ENCODE measurements at regions not wholly inside any gene's neighbourhood (a gene's known extent, or its start where the extent isn't known, plus 50 kb on each side); places are given as distances from the start of the nearest gene placed in this dataset.
"Not testable (repeated sequence)": the region's sequence is repeated elsewhere in the genome, so short reads cannot be mapped to it uniquely, and the experiment has no call there.

DNA sequence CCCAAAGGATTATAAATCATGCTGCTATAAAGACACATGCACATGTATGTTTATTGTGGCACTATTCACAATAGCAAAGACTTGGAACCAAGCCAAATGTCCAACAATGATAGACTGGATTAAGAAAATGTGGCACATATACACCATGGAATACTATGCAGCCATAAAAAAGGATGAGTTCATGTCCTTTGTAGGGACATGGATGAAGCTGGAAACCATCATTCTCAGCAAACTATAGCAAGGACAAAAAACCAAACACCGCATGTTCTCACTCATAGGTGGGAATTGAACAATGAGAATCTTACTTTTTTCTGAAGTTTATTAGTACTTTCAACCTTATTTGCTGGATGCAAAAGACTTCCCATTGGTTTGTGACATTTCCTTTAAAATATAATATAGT, 101.0 kb upstream of the TBX18 start:
- DNase-seq, result not testable (repeated sequence)

- no peak for DNase-seq
These were observed 98.4 kb upstream of the TBX18 start for GRCh38 chr6:84862843-84863242.

DNA sequence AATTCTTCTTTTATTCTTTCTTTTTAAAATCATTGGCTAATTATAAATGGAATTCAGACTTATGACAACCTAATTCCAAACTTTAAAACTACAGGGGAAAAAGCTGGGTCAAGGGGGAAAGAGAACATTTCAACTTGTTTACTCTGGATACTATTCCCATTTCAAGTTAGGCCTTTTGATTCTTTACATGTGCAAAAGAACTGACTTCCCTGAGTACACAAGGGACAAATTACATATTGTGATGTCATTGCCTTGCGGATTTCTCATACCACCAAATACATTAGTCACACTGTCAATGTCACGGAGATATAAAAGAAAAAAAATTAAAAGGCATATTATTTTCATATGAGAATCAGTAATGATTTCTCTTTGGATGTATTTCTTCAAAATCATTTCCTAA, 96.5 kb upstream of the TBX18 start:
- DNase-seq, result no peak

DNA sequence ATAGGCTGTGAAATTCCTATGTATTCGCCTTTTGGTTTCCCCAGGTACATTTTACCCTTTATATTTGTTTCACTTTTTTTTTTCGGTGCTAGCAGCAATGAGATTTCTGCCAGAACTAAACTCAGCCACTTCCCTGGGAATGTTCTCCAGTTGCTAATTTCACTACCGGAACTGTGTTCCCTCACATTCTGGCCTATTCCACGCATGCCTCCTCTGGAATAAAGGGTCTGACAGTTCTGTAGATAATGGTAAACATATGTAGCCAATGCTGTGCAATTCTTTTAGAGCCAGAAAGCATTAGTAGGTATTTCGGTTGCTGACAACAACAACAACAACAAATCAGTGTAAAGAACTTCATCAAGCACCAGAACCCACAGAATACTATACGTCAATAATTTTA, 96.1 kb upstream of the TBX18 start:
- no peak for DNase-seq

DNA sequence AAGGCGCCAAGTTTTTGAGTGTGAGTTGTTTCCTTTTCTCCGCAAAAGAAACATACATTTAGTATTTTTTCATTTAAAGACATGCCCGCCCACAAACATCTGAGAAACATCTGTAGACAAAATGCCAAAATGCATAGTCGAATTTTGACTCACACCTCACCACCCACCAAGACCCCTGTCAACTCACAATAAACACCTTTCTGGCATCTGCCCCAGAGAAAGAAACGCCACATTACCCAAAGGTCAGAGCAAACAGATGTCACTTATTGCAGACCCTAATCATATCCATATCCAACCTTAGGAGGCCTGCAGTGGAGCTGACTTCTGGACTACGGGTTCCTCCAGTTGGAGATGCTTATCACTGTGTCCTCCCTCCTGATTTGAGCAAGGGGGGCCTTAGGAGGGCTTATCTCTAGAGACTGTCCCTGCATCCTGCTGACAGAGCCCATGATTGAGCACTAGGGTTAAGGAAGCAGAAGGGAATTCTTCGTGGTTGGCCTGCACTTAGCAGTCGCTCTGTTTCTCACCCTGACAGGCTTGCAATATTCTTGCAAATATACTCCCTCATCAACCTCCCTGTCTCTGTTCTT, 90.5 kb upstream of the TBX18 start:
- no peak for DNase-seq

- no peak for DNase-seq
These were observed 89.5 kb upstream of the TBX18 start for GRCh38 chr6:84853901-84854300.

DNA sequence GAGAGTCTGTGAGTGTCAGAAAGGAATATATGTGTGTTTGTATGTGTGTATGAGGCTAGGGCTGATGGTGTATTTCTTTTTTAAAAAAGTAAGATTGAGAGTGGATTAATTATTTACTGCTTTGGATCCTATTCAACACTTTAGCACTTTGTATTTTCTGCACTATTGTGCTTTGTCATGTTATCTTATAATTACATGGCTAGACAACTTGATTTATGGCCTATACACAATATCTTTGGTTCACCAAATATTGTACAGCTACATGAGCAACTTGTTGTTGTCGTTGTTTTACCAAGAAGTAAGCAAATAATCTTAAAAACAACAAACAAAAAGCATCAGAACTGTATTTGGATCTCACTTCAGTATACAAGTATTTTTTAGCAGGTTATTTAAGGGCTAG, 84.6 kb upstream of the TBX18 start:
- DNase-seq, result no peak

- DNase-seq, result no peak
These were observed 83.2 kb upstream of the TBX18 start for GRCh38 chr6:84847390-84848160.

- no peak for DNase-seq
These were observed 78.2 kb upstream of the TBX18 start for GRCh38 chr6:84842525-84843166.

DNA sequence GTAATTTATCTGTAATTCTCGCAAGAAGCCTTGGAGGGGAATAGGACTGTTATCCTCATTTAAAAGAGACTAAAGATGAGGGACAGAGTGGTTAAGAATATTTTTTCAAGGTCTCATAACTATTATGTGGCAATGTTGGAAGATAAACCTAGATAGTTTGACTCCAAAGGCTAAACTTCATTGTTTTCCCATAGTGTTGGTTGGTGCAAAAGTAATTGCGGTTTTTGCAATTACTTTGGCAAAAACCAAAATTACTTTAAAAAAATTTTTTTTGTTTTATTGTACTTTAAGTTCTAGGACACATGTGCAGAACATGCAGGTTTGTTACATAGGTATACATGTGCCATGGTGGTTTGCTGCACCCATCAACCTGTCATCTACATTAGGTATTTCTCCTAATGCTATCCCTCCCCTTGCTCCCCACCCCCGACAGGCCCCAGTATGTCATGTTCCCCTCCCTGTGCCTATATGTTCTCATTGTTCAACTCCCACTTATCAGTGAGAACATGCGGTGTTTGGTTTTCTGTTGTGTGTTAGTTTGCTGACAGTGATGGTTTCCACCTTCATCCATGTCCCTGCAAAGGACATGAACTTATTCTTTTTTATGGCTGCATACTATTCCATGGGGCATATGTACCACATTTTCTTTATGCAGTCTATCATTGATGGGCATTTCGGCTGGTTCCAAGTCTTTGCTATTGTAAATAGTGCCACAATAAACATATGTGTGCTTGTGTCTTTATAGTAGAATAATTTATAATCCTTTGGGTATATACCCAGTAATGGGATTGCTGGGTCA, 72.9 kb upstream of the TBX18 start:
- DNase-seq, result not testable (repeated sequence)

- DNase-seq, result no peak
These were observed 72.0 kb upstream of the TBX18 start for GRCh38 chr6:84836366-84836765.

DNA sequence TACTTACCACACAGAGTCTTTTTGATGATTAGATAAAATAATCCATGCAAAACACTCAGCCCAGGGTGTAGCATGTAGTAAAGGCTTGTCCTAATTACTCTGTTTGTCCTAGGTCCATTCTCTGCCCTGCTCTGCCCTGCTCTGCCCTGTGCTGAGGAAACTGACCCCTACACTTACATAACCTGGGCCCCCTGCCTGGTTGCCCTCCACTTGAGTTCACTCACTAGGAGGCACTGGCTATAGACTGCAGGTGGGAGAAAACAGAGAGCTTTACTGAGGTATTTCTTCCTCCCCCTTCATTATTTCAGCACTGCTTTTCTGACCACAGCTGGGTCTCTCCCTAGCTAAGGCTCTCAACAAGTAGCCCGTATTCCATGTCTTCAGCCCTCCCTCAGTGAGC, 70.9 kb upstream of the TBX18 start:
- DNase-seq, result no peak

GRCh38 chr6:84831924-84832323, 67.5 kb upstream of the TBX18 start:
- not testable (repeated sequence) for DNase-seq

DNA sequence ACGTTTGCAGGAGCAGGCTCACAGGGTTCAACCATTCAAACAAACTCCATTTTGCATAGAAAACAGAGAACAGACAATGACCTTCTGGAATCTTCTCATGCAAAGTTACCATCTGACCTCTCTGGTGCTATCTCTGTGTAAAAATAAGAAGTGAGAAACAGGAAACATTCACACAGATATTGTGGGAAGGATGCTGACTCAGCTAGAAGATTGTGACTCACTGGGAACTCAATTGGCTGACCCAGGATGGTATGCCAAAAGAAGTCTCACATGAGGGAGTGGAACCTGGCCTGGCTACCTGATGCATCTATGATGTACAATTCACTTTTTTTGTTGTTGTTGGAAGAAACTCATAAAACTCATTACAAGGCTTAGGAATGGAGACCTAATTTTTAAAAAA, 61.1 kb upstream of the TBX18 start:
- no peak for DNase-seq

- DNase-seq, result not testable (repeated sequence)
These were observed 56.9 kb upstream of the TBX18 start for GRCh38 chr6:84821314-84821713.

DNA sequence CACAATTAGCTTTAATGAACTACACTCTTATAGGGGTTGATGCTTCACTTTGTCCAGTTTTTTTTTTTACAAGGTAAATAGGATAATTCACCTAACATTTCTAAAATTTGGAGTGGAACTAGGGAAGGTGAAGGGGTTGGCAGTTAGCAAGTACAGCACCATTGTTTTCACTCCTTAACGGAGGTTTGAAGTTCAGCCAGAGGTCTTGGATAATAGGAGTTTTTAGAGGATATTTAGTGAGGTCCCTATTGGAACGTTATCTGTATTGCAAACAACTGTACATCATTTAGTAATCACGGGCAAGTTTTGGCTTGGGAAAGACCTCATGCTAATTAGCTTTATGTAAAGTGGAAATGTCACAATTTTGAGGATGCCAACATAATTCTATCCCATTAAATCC, 52.3 kb upstream of the TBX18 start:
- no peak for DNase-seq

GRCh38 chr6:84815896-84816735, 51.7 kb upstream of the TBX18 start:
- DNase-seq, result no peak
